Epithelial cell of proximal tubule (primary cell): ENCODE measurements at regions not wholly inside any gene's neighbourhood (a gene's known extent, or its start where the extent isn't known, plus 50 kb on each side); places are given as distances from the start of the nearest gene placed in this dataset.

Source experiments
- DNase-seq: peaks from one replicate; pipeline ENCODE4 v3.0.0-alpha.2; 2011; ENCODE audit warnings: low read depth
- H3K4me3 ChIP-seq: 2 replicates; pipeline ENCODE4 v1.5.1; 2011; ENCODE audit warnings: low read depth, mild to moderate bottlenecking, low read length
- TF ChIP-seq, protein P1 (sequence below): conservative IDR thresholded peaks from 2 replicates; pipeline ENCODE4 v1.5.1; 2012; ENCODE audit warnings: low read depth, mild to moderate bottlenecking, low read length

DNA sequence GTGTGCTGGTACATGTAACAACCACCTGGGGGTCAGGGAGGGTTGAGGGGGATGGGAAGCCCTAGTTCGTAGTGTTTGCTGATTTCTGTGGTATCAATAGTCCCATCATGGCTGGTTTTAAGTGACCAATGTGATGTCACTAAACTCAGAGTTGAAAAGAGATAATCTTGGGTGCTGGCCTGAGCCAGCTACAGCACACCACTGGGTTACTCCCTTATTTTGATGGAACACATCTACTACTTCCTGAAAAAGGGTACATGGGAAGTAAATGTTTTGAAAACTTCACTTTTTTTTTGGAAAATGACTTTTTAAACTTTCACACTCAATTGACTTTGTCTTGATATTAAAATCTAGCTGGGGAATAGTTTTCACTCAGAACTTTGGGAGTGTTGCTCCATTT is 87.0 kb upstream of the CXCR4 start:
- TF ChIP-seq, protein P1, sequence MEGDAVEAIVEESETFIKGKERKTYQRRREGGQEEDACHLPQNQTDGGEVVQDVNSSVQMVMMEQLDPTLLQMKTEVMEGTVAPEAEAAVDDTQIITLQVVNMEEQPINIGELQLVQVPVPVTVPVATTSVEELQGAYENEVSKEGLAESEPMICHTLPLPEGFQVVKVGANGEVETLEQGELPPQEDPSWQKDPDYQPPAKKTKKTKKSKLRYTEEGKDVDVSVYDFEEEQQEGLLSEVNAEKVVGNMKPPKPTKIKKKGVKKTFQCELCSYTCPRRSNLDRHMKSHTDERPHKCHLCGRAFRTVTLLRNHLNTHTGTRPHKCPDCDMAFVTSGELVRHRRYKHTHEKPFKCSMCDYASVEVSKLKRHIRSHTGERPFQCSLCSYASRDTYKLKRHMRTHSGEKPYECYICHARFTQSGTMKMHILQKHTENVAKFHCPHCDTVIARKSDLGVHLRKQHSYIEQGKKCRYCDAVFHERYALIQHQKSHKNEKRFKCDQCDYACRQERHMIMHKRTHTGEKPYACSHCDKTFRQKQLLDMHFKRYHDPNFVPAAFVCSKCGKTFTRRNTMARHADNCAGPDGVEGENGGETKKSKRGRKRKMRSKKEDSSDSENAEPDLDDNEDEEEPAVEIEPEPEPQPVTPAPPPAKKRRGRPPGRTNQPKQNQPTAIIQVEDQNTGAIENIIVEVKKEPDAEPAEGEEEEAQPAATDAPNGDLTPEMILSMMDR: no peak
- no peak overlapping the region for H3K4me3 ChIP-seq
- no peak for DNase-seq

DNA sequence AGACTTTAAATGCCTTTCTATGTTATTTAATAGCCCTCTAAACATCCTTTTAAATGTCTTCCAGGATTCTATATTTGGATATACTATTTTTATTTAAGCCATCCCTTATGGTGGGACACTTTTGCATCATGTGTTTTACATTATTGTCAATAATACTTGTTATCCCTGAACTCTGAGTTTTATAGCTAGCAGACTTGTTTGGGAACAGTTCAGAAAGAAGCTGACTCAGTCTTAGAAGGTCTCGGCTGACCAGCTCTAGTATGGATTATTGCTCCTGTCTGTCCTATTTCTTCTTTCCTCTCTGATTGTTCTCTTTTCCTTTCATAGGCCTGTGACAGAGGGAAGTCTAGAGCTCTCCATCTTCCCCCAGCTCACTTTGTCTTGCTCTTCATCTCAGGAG is 77.3 kb upstream of the CXCR4 start:
- no peak overlapping the region for H3K4me3 ChIP-seq
- TF ChIP-seq, protein P1: no peak
- no peak for DNase-seq

DNA sequence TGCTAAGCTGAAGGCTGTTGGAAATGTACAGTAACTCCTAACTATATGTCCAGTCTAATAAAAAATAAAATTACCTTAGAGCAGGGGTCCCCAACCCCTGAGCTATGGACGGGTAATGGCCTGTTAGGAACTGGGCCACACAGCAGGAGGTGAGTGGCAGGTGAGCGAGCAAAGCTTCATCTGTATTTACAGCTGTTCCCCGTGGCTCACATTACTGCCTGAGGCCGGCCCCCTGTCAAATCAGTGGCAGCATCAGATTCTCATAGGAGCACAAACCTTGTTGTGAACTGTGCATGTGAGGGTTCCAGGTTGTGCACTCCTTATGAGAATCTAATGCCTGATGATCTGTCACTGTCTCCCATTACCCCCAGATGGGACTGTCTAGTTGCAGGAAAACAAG is 73.1 kb upstream of the CXCR4 start:
- H3K4me3 ChIP-seq: no peak overlapping the region
- TF ChIP-seq, protein P1: no peak
- no peak for DNase-seq

DNA sequence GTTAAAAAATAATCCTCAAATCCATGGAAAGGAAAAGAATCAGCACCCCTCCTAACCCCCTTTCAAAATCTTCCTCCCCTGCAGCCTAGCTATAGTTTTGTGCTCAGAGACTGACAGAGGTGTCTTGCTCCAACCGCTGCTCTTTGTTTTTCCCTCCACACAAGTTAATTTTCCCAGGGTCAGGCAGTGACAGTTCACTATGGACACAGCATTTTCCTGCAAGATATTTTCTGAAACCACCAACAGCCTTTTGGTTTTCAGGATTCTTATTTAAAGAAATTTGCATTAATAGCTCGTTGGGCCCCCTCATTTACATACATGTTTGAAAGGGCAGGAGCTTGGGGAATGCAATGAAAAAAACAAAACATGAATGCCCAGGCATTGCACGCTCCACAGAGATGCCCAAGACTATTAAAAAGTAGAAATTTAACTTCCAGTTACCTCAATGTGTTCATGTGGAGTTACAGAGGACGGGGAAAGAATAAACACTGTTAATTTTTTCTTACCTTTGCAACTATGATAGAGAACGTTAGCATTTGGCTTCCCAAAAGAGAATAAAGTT is 71.4 kb upstream of the CXCR4 start:
- TF ChIP-seq, protein P1: no peak
- no peak for DNase-seq

DNA sequence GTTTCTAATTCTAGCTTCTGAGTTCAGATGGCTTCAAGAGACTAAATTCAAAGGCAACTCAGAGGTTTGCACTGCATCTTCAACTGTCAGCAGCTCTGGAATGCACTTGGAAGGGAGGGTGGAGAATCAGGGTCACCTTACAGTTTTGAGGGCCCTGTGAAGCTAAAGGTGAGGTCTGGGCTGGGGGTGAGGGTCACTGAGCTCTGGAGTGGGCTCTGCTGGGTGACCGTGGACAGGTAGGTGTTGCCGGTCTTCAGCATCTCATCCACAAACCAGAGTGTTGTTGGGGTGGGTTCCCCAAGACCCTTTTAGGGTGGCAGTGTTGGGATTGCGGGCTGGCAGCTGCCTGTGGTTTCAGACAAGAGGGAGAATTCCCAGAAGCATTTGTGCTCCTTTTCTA is 70.1 kb upstream of the CXCR4 start:
- TF ChIP-seq, protein P1: no peak
- DNase-seq: no peak
- H3K4me3 ChIP-seq: no peak overlapping the region

More for the DNA sequence above, 71.4 kb upstream of the CXCR4 start:
- no peak overlapping the region for H3K4me3 ChIP-seq

DNA sequence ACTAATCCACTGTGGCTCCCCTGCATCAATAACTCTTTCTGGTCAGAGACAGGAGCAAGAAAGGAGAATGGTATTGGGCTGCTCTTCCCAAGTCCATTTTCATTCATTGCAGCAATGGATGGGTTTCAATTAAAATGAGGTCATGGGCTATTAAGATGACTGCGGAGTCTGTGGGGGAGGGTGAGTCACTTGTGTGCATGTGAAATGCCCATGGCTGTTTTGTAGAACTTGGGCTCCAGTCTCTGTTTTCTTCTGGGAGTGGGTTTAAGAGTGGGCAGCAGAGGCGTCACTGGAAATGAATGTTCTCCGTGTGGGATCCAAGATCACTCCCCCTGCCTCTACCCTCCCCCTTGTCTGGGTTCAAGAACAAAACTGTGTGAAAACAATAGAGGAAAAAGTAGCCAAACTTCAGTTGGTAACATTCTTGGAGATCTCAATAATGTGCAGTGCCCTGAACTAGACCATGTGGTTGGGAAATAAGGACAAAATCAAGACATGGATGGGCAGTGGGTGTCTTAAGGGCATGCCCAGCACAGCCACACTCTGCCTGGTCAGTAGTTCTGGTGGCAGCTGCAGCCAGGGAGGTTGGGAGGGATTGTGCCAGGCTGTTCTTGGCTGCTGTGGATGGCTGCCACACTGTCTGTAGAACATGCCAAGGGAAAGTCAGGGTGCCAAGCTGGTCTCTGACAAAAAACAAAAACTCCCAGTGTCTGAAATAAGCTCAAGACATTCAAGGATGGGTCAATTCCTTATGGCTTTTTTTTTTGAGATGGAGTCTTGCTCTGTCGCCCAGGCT is 68.2 kb upstream of the CXCR4 start:
- TF ChIP-seq, protein P1: no peak
- no peak overlapping the region for H3K4me3 ChIP-seq
- DNase-seq: no peak

DNA sequence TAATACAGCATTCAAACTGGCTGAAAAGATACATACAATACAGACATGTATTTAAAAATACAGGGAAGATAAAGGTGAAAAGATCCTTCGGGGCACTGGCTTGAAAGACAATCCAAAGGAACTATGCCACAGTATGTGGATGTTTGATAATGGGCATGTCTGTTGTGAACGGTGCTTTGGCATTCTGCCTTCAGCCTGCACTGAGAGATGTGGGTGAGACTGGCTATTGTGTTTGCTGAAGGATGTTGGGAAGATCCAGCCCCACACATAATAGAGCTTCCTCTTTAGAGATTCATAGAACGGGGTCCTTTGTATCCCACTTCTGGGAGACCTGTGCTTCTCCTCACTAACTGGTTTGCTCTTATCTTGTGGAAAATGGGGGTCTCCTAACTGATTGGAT is 65.1 kb upstream of the CXCR4 start:
- no peak overlapping the region for H3K4me3 ChIP-seq
- DNase-seq: no peak
- TF ChIP-seq, protein P1: no peak
